OCI-LY7 (cell line): ENCODE measurements at regions not wholly inside any gene's neighbourhood (a gene's known extent, or its start where the extent isn't known, plus 50 kb on each side); places are given as distances from the start of the nearest gene placed in this dataset.

Experiments used
- BruUV-seq: library from RNA; stranded (reverse); fragments of 400-500 nt; replicated peaks from 2 replicates; lab custom pipeline; 2021; lab: Mats Ljungman, UMichigan
- CTCF ChIA-PET: fragments of 300-600 bp; sonication (Branson Sonifier 250); formaldehyde crosslinking; loops from one replicate; lab custom pipeline; 2022; ENCODE audit warnings: antibody characterized with exemption; ENCODE audit not compliant: unreplicated experiment; lab: Charles Lee
- POLR2A ChIA-PET: fragments of 300-600 bp; sonication (Branson Sonifier 250); formaldehyde crosslinking; loops from one replicate; lab custom pipeline; 2022; ENCODE audit warnings: antibody characterized with exemption; lab: Charles Lee
- DNase-seq: peaks from one replicate; pipeline ENCODE4 v3.0.0-alpha.2; 2015; ENCODE audit warnings: low spot score
- H2AFZ ChIP-seq: fragments of 200-600 bp; sonication (generic), shearing (Covaris generic); 2 replicates; pipeline ENCODE4 v1.6.1; 2014; ENCODE audit warnings: mild to moderate bottlenecking, antibody characterized with exemption, low read length, moderate library complexity
- H3K27ac ChIP-seq: fragments of 200-600 bp; sonication (generic); 2 replicates; pipeline ENCODE4 v1.5.1; 2014; ENCODE audit warnings: mixed run types, low read depth, mild to moderate bottlenecking, moderate library complexity, low read length, inconsistent platforms; ENCODE audit not compliant: poor library complexity, severe bottlenecking
- H3K36me3 ChIP-seq: fragments of 200-600 bp; sonication (generic); 2 replicates; pipeline ENCODE4 v1.6.1; 2014; ENCODE audit warnings: mild to moderate bottlenecking, antibody characterized with exemption, low read length, moderate library complexity, mixed read lengths; ENCODE audit not compliant: insufficient read depth
- H3K4me1 ChIP-seq: fragments of 200-600 bp; sonication (generic); 2 replicates; pipeline ENCODE4 v1.5.1; 2014; ENCODE audit warnings: mild to moderate bottlenecking, low read length; ENCODE audit not compliant: insufficient read depth, poor library complexity, severe bottlenecking
- H3K4me2 ChIP-seq: fragments of 200-600 bp; sonication (generic); 2 replicates; pipeline ENCODE4 v1.6.1; 2014; ENCODE audit warnings: mild to moderate bottlenecking, low read length
- H3K4me3 ChIP-seq: fragments of 200-600 bp; sonication (generic); 2 replicates; pipeline ENCODE4 v1.5.1; 2014; ENCODE audit warnings: mild to moderate bottlenecking, low read depth, low read length; ENCODE audit not compliant: poor library complexity, severe bottlenecking
- H3K79me2 ChIP-seq: fragments of 200-600 bp; sonication (generic); 2 replicates; pipeline ENCODE4 v1.6.1; 2016; ENCODE audit warnings: low read depth, mild to moderate bottlenecking, low read length, moderate library complexity, mixed read lengths; ENCODE audit not compliant: insufficient read depth
- H3K9me2 ChIP-seq: fragments of 200-600 bp; sonication (generic); 2 replicates; pipeline ENCODE4 v1.6.1; 2016; ENCODE audit warnings: mild to moderate bottlenecking, low read length, mixed read lengths; ENCODE audit not compliant: insufficient read depth
- H3K9me3 ChIP-seq: fragments of 200-600 bp; sonication (generic); 2 replicates; pipeline ENCODE4 v1.6.1; 2014; ENCODE audit warnings: mild to moderate bottlenecking, mixed run types, low read length, mixed read lengths
- H4K20me1 ChIP-seq: fragments of 200-600 bp; sonication (generic); 2 replicates; pipeline ENCODE4 v1.6.1; 2014; ENCODE audit warnings: mild to moderate bottlenecking, antibody characterized with exemption, low read length, moderate library complexity, mixed read lengths; ENCODE audit not compliant: insufficient read depth
- EZH2phosphoT487 ChIP-seq: fragments of 200-600 bp; sonication (generic); IDR thresholded peaks from 2 replicates; pipeline ENCODE4 v1.6.1; 2018; ENCODE audit warnings: low read depth, borderline replicate concordance, mild to moderate bottlenecking, mixed run types, antibody characterized with exemption, low read length, moderate library complexity, mixed read lengths
- intact Hi-C: fragments of 100-400 bp; cut with micrococcal nuclease; formaldehyde crosslinking; loops from one replicate; pipeline ENCODE4 v1.10.0; 2022; ENCODE audit not compliant: unreplicated experiment
- TF ChIP-seq, protein P1 (sequence below): fragments of 200-600 bp; sonication (generic); conservative IDR thresholded peaks from 2 replicates; pipeline ENCODE4 v1.5.1; 2014; ENCODE audit warnings: mild to moderate bottlenecking, antibody characterized with exemption, low read length, moderate library complexity, mixed read lengths

DNA sequence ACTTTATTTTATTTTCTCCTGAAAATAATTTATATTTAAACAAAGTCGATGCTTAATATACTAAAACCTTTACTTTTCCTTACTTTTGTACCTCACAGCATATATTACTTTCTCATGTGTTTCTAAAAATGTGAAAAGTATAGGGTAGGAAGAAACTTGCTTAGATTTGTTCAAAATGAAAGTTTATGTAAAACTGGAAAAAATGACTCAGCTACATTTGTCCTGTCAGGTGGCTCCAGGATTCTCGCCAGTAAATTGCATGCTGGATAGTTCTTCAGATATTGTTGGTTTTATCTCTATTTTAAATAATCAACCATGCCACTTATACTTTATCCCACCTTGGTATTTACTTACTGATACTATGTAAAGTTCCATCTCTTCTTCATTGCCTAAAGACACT, 159.2 kb upstream of the NDST4 start:
- Histone ChIP-seq H3K4me1 (peaks cover 59% of the 10 kb centered on the region), H3K36me3 (peaks cover 5% of the 10 kb centered on the region; the same call in 1 of the 2 replicates), H2AFZ (peak overlapping the region; percentile 80), H3K4me3 (no peak overlapping the region), H3K79me2 (no peaks in the 10 kb centered on the region), H3K9me3 (peaks cover 5% of the 10 kb centered on the region; the same call in 1 of the 2 replicates), H3K9me2 (no peaks in the 10 kb centered on the region), H3K27ac (no peak overlapping the region), H4K20me1 (no peaks in the 10 kb centered on the region), H3K4me2 (peak overlapping the region; percentile 6; the same call in 1 of the 2 replicates)
- no TSS peak for BruUV-seq
- CTCF ChIA-PET = no interaction called here
- no peak for DNase-seq
- intact Hi-C loops = no loop called here
- POLR2A ChIA-PET = no interaction called here
- TF ChIP-seq EZH2phosphoT487 = no peak
- TF ChIP-seq, protein P1, sequence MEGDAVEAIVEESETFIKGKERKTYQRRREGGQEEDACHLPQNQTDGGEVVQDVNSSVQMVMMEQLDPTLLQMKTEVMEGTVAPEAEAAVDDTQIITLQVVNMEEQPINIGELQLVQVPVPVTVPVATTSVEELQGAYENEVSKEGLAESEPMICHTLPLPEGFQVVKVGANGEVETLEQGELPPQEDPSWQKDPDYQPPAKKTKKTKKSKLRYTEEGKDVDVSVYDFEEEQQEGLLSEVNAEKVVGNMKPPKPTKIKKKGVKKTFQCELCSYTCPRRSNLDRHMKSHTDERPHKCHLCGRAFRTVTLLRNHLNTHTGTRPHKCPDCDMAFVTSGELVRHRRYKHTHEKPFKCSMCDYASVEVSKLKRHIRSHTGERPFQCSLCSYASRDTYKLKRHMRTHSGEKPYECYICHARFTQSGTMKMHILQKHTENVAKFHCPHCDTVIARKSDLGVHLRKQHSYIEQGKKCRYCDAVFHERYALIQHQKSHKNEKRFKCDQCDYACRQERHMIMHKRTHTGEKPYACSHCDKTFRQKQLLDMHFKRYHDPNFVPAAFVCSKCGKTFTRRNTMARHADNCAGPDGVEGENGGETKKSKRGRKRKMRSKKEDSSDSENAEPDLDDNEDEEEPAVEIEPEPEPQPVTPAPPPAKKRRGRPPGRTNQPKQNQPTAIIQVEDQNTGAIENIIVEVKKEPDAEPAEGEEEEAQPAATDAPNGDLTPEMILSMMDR = no peak

DNA sequence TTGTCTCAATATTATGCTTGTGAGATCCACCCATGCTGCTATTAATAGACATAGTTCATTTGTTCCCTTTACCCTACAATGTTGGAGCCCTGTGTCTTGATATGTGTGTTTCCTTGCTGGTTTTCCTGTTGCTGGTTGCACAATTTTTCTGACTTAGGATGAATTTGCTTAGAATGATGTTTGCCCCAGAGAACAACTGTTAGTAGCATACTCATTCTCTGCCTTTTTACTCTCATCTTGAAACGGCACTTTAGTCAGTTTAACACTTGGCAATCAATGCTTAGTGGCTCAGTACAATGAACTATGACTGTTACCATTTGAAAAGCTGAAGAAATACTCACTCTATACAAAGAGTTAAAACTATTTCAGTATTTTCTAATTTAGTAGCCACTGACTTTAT, 158.8 kb upstream of the NDST4 start:
- no peaks in the 10 kb centered on the region for H3K9me2 ChIP-seq
- no peak for DNase-seq
- POLR2A ChIA-PET = no interaction called here
- CTCF ChIA-PET = no interaction called here
- no peaks in the 10 kb centered on the region for H4K20me1 ChIP-seq
- H3K36me3 ChIP-seq = peaks cover 5% of the 10 kb centered on the region; the same call in 1 of the 2 replicates
- intact Hi-C loops = no loop called here
- no peak overlapping the region for H3K27ac ChIP-seq
- H3K4me1 ChIP-seq = peaks cover 59% of the 10 kb centered on the region
- H3K79me2 ChIP-seq = no peaks in the 10 kb centered on the region
- H3K4me3 ChIP-seq = no peak overlapping the region
- H3K9me3 ChIP-seq = peaks cover 5% of the 10 kb centered on the region; the same call in 1 of the 2 replicates
- no TSS peak for BruUV-seq
- TF ChIP-seq, protein P1 = no peak
- TF ChIP-seq EZH2phosphoT487 = no peak
- H2AFZ ChIP-seq = peak overlapping the region; percentile 80; the same call in 1 of the 2 replicates
- no peak overlapping the region for H3K4me2 ChIP-seq

DNA sequence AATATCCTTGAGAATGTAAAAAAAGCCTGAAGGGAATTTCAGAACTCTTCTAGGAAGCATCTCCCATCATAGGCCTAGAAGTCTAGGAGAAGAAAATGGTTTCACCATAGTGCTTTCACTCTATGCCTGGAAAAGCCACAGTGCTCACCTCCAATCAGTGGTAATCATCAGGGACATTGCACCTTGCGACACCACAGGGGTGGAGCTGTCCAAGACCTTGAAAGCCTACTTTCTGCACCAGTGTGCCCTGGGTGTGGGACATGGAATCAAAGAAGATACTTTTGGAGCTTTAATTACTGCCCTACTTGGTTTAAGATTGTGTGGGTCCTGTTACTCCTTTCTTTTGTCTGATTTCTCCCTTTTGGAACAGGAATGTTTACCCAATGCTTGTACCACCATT, 146.8 kb upstream of the NDST4 start:
- no peak for TF ChIP-seq EZH2phosphoT487
- TF ChIP-seq, protein P1 = no peak
- Histone ChIP-seq H3K9me3 (no peaks in the 10 kb centered on the region), H3K4me3 (no peak overlapping the region), H3K79me2 (no peaks in the 10 kb centered on the region), H3K27ac (no peak overlapping the region), H4K20me1 (no peaks in the 10 kb centered on the region), H3K9me2 (no peaks in the 10 kb centered on the region), H3K4me1 (no peaks in the 10 kb centered on the region), H2AFZ (no peak overlapping the region), H3K4me2 (no peak overlapping the region), H3K36me3 (no peaks in the 10 kb centered on the region)
- no TSS peak for BruUV-seq
- CTCF ChIA-PET = no interaction called here
- POLR2A ChIA-PET = no interaction called here
- intact Hi-C loops = no loop called here
- no peak for DNase-seq
